Keratinocyte (primary cell): ENCODE measurements at regions not wholly inside any gene's neighbourhood (a gene's known extent, or its start where the extent isn't known, plus 50 kb on each side); places are given as distances from the start of the nearest gene placed in this dataset.

ENCODE experiments used
- DNase-seq: peaks from one replicate; pipeline ENCODE4 v3.0.0-alpha.2; 2011; ENCODE audit warnings: low read depth, missing footprints, low spot score
- FAIRE-seq: peaks from 2 replicates; lab custom pipeline; 2011; peaks lifted over from hg19 to GRCh38; lab: Jason Lieb, UNC
- H2AFZ ChIP-seq: 2 replicates; pipeline ENCODE4 v1.6.0; 2012; ENCODE audit warnings: low read length, control low read depth, inconsistent platforms; ENCODE audit not compliant: control insufficient read depth
- H3K27ac ChIP-seq: 2 replicates; pipeline ENCODE4 v1.5.1; 2011; ENCODE audit warnings: low read length; ENCODE audit not compliant: control insufficient read depth, insufficient read depth
- H3K27me3 ChIP-seq: 3 replicates; pipeline ENCODE4 v1.6.0; 2011; ENCODE audit warnings: low read length; ENCODE audit not compliant: control insufficient read depth, insufficient read depth; ENCODE audit errors: extremely low read depth
- H3K36me3 ChIP-seq, 2 experiments: 2 replicates in 1 of 2; 3 replicates in 1 of 2; pipeline ENCODE4 v1.5.1; 2011; ENCODE audit warnings: low read length in 2 of 2, mild to moderate bottlenecking in 1 of 2; ENCODE audit not compliant: control insufficient read depth in 2 of 2, insufficient read depth in 2 of 2; ENCODE audit errors: extremely low read depth in 1 of 2
- H3K4me1 ChIP-seq: 3 replicates; pipeline ENCODE4 v1.5.1; 2011; ENCODE audit warnings: low read length; ENCODE audit not compliant: control insufficient read depth, insufficient read depth; ENCODE audit errors: extremely low read depth
- H3K4me2 ChIP-seq: 3 replicates; pipeline ENCODE4 v1.6.0; 2011; ENCODE audit warnings: low read depth, low read length; ENCODE audit not compliant: control insufficient read depth, insufficient read depth; ENCODE audit errors: extremely low read depth
- H3K4me3 ChIP-seq, 3 experiments: fragments of 200-600 bp in 1 of 3; sonication (generic) in 1 of 3; 2 replicates in 2 of 3; 3 replicates in 1 of 3; pipeline ENCODE4 v1.5.1; 2011 to 2016; ENCODE audit warnings: low read length in 3 of 3, mild to moderate bottlenecking in 3 of 3, control low read depth in 2 of 3, inconsistent platforms in 1 of 3, low read depth in 1 of 3, mixed read lengths in 1 of 3, mixed run types in 1 of 3, moderate library complexity in 1 of 3; ENCODE audit not compliant: control insufficient read depth in 2 of 3, insufficient read depth in 2 of 3; ENCODE audit errors: extremely low read depth in 1 of 3
- H3K79me2 ChIP-seq: 2 replicates; pipeline ENCODE4 v1.6.0; 2012; ENCODE audit warnings: low read length; ENCODE audit not compliant: control insufficient read depth, insufficient read depth
- H3K9ac ChIP-seq: 3 replicates; pipeline ENCODE4 v1.6.0; 2011; ENCODE audit warnings: low read length; ENCODE audit not compliant: control insufficient read depth, insufficient read depth; ENCODE audit errors: extremely low read depth
- H3K9me1 ChIP-seq: 3 replicates; pipeline ENCODE4 v1.6.0; 2011; ENCODE audit warnings: low read length; ENCODE audit not compliant: control insufficient read depth, insufficient read depth; ENCODE audit errors: extremely low read depth
- H3K9me3 ChIP-seq: 2 replicates; pipeline ENCODE4 v1.5.1; 2012; ENCODE audit warnings: low read depth, low read length; ENCODE audit not compliant: control insufficient read depth
- H4K20me1 ChIP-seq: 3 replicates; pipeline ENCODE4 v1.6.0; 2011; ENCODE audit warnings: low read length; ENCODE audit not compliant: control insufficient read depth, insufficient read depth; ENCODE audit errors: extremely low read depth
- EZH2 ChIP-seq: IDR thresholded peaks from one replicate; pipeline ENCODE4 v1.6.1; 2012; ENCODE audit warnings: inconsistent platforms, mild to moderate bottlenecking, low read length, moderate library complexity
- dilution Hi-C: fragments of 300-500 bp; cut with MboI; formaldehyde crosslinking; loops from one replicate; pipeline ENCODE4 v1.7.0; 2020; ENCODE audit warnings: low sequenced_read_pairs; ENCODE audit not compliant: extremely low pct_ligation_motif_present
- TF ChIP-seq, protein P1 (sequence below), 3 experiments: IDR thresholded peaks in 1 of 3; conservative IDR thresholded peaks in 1 of 3; optimal IDR thresholded peaks in 1 of 3; 2 replicates in 2 of 3; 3 replicates in 1 of 3; pipeline versions ENCODE3 to v1.5.1; 2011; ENCODE audit warnings: low read length in 3 of 3, mild to moderate bottlenecking in 3 of 3, moderate library complexity in 2 of 3, control low read depth in 1 of 3, inconsistent platforms in 1 of 3; ENCODE audit not compliant: insufficient read depth in 2 of 3; ENCODE audit errors: extremely low read depth in 1 of 3

DNA sequence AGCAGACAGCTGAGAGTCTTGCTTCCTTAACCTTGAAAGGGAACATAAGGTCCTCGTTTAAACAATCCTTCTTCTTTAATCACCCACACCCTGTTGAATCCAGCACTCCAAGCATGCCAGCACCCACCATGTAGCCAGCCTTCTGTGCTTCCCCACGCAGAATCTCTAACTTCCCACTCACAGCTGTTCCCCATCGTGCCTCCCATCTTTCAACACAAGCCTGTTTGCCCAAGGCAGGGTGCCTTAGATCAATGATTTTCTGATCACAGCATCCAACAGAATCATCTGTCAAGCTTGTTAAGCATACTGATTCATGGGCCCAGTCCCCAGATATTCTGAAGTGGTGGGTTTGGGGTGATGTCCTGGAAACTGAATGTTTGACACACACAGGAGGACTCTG, 530.8 kb downstream of the SH2D4B start:
- H3K79me2 ChIP-seq: no peaks in the 10 kb centered on the region
- H2AFZ ChIP-seq: no peak overlapping the region
- no peak for DNase-seq
- H3K9ac ChIP-seq: no peak overlapping the region
- H3K27me3 ChIP-seq: no peaks in the 10 kb centered on the region
- no peak overlapping the region for H3K4me2 ChIP-seq
- FAIRE-seq: no peak
- H3K4me3 ChIP-seq: no peak overlapping the region
- TF ChIP-seq, protein P1, sequence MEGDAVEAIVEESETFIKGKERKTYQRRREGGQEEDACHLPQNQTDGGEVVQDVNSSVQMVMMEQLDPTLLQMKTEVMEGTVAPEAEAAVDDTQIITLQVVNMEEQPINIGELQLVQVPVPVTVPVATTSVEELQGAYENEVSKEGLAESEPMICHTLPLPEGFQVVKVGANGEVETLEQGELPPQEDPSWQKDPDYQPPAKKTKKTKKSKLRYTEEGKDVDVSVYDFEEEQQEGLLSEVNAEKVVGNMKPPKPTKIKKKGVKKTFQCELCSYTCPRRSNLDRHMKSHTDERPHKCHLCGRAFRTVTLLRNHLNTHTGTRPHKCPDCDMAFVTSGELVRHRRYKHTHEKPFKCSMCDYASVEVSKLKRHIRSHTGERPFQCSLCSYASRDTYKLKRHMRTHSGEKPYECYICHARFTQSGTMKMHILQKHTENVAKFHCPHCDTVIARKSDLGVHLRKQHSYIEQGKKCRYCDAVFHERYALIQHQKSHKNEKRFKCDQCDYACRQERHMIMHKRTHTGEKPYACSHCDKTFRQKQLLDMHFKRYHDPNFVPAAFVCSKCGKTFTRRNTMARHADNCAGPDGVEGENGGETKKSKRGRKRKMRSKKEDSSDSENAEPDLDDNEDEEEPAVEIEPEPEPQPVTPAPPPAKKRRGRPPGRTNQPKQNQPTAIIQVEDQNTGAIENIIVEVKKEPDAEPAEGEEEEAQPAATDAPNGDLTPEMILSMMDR (optimal IDR thresholded peaks at IDR 0.05 in 1 of 3, IDR thresholded peaks at IDR 0.05 in 1 of 3, conservative IDR thresholded peaks at IDR 0.05 in 1 of 3; ENCODE audit: extremely low read depth in 1 of 3, insufficient read depth in 2 of 3, low read length in 3 of 3): no peak
- TF ChIP-seq EZH2: no peak
- dilution Hi-C loops: no loop called here
- H3K4me1 ChIP-seq: no peaks in the 10 kb centered on the region
- H3K9me1 ChIP-seq: no peaks in the 10 kb centered on the region
- H3K27ac ChIP-seq: no peak overlapping the region
- H3K36me3 ChIP-seq: no peaks in the 10 kb centered on the region
- H4K20me1 ChIP-seq: no peaks in the 10 kb centered on the region
- no peaks in the 10 kb centered on the region for H3K9me3 ChIP-seq

DNA sequence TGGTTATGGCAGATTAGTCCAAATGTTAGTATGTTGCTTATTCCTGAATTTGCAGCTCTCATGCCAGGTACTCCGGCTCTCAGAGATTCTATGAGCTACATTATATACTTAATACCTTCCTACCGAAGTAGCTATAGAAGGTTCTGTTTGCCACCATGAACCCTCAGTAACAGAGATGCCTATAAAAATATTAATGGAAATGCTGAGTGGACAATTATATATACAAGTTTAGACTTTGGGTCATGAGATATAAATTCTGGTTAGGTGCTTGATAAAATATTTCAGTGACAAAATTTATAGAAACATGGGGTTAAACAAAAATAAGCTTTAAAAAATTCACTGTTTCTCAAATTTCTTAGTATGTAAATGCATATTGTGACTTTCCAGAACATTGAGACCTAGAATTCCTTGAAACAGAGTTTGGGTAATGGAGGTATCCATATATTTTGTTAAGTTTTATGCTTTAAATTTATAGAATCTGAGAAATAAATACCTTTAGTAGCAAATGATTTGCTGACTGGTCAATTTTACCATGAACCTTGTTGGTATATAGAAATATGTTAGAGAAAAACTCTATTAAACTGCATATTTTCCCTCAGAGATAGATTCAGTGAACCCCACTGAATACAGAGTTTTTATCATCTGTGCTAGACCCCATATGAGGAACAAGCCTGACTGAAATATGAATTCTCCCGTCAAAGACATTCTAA, 533.5 kb downstream of the SH2D4B start:
- Histone ChIP-seq H3K9me3 (no peaks in the 10 kb centered on the region), H3K4me2 (no peak overlapping the region), H3K9me1 (no peaks in the 10 kb centered on the region), H4K20me1 (no peaks in the 10 kb centered on the region), H3K4me3 (no peak overlapping the region), H2AFZ (no peak overlapping the region), H3K4me1 (no peaks in the 10 kb centered on the region), H3K36me3 (no peaks in the 10 kb centered on the region), H3K27ac (no peak overlapping the region), H3K79me2 (no peaks in the 10 kb centered on the region), H3K9ac (no peak overlapping the region), H3K27me3 (no peaks in the 10 kb centered on the region)
- no peak for DNase-seq
- TF ChIP-seq, protein P1 (optimal IDR thresholded peaks at IDR 0.05 in 1 of 3, IDR thresholded peaks at IDR 0.05 in 1 of 3, conservative IDR thresholded peaks at IDR 0.05 in 1 of 3; ENCODE audit: extremely low read depth in 1 of 3, insufficient read depth in 2 of 3, low read length in 3 of 3): no peak
- TF ChIP-seq EZH2: no peak
- dilution Hi-C loops: no loop called here
- no peak for FAIRE-seq
